ENCODE measurements at regions not wholly inside any gene's neighbourhood (a gene's known extent, or its start where the extent isn't known, plus 50 kb on each side); places are given as distances from the start of the nearest gene placed in this dataset.

GRCh38 chr9:105188746-105189145, 55.7 kb upstream of the SLC44A1 start:
- TF ChIP-seq CTCF (IDR thresholded peaks at IDR 0.05) (no peak), POLR2AphosphoS5 (IDR thresholded peaks at IDR 0.05) (no peak)
